Epithelial cell of proximal tubule (primary cell): ENCODE measurements at regions not wholly inside any gene's neighbourhood (a gene's known extent, or its start where the extent isn't known, plus 50 kb on each side); places are given as distances from the start of the nearest gene placed in this dataset.

ENCODE experiments used
- DNase-seq: peaks from one replicate; pipeline ENCODE4 v3.0.0-alpha.2; 2011; ENCODE audit warnings: low read depth
- H3K4me3 ChIP-seq: 2 replicates; pipeline ENCODE4 v1.5.1; 2011; ENCODE audit warnings: low read depth, mild to moderate bottlenecking, low read length
- CTCF ChIP-seq: conservative IDR thresholded peaks from 2 replicates; pipeline ENCODE4 v1.5.1; 2012; ENCODE audit warnings: low read depth, mild to moderate bottlenecking, low read length

GRCh38 chr6:121896363-121896762 lies 460.9 kb downstream of the GJA1 start:
- H3K4me3 ChIP-seq: no peak overlapping the region
- DNase-seq: no peak

GRCh38 chr6:121896771-121897170 lies 461.3 kb downstream of the GJA1 start:
- TF ChIP-seq CTCF: no peak
- DNase-seq: no peak
- H3K4me3 ChIP-seq: no peak overlapping the region

More at GRCh38 chr6:121896363-121896762, 460.9 kb downstream of the GJA1 start:
- no peak for TF ChIP-seq CTCF

DNA sequence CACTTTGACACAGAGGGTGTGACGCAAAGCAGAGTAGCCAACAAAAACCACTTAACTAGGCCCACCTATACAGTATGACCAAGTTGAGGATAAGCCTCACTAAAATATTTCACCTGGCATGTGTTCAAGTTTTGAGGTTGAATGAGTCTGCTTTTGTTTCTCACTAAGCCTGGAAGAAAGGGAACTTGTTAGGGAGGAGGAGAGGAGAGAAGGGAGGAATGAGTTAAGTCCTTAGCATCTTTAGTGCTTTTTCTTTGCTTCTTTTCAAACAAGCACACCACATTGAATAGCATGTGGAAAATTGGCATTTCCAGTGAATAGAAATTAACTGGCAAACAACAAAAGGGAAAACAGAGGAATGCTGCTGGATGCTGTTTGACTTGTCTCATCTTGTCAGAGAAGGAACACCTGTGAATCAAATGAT lies 461.9 kb downstream of the GJA1 start:
- TF ChIP-seq CTCF: no peak
- no peak for DNase-seq
- H3K4me3 ChIP-seq: no peak overlapping the region

DNA sequence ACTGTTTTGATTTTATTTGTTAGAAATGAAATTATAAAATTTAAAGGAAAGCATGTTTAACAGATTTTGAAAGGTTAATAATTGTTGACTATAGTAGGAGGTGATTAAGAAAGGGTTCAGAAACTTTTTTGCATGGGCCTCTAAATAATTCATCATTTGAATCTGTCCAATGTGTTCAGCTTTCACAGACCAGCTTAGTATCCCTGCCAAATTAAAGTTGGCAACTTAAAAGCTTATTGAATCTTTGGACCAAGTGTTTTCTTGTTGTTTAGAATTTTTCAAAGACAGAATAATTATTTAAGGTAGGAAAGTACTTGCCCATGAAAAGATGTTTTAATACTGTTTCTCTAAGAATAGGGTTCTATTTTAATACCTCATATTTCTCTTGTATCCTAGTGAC lies 466.0 kb downstream of the GJA1 start:
- no peak overlapping the region for H3K4me3 ChIP-seq
- DNase-seq: no peak
- TF ChIP-seq CTCF: no peak

DNA sequence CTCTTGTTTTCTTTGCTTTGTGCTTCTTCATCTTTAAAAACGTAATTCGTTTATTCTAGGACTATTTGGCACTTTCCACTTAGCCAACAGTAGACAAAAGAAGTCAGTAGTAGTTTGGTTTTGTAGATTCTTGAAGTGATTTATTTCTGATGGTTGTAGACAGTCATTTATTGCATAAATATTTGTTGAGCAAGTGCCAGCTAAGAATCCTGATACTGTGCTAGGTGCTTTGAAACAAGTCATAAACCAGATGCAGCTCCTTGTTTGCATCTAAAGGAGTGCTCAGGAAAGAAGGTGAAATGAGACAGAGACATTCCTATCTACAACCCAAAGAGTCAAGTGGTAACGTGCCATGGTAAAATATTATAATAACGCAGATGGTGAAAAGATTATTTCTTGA lies 469.1 kb downstream of the GJA1 start:
- TF ChIP-seq CTCF: no peak
- DNase-seq: no peak
- no peak overlapping the region for H3K4me3 ChIP-seq

- no peak overlapping the region for H3K4me3 ChIP-seq
- no peak for TF ChIP-seq CTCF
- DNase-seq: no peak
Observed at GRCh38 chr6:121912905-121913304, 477.5 kb downstream of the GJA1 start.

- no peak for TF ChIP-seq CTCF
Observed at GRCh38 chr6:121917263-121917829, 481.9 kb downstream of the GJA1 start.

More at GRCh38 chr6:121917263-121917829, 481.9 kb downstream of the GJA1 start:
- no peak for DNase-seq
- H3K4me3 ChIP-seq: no peak overlapping the region
